CD4-positive, alpha-beta T cell treated with Interleukin-4 for 4 hours (primary cell): ENCODE measurements at regions not wholly inside any gene's neighbourhood (a gene's known extent, or its start where the extent isn't known, plus 50 kb on each side); places are given as distances from the start of the nearest gene placed in this dataset.

Experiments used
- DNase-seq: peaks from one replicate; pipeline ENCODE4 v3.0.0-alpha.2; 2020

DNA sequence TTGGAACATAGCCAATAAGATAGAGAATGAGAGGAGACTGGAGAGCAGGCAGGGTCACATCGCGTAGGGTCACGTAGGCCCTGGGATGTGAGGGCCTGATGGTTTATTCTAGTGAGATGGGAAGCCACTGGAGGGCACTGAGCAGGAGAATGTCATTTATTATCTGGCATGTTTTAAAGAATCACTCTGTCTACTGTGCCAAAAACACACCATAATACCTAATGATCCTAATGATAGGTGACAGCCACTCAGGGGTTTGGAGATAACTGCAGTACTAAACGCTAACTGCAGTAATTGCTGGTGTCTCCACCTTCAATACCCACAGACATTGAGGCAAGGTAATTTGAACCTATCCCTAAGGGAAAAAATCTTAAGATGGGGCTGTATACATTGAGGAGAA, 185.4 kb downstream of the TTLL7 start:
- no peak for DNase-seq

DNA sequence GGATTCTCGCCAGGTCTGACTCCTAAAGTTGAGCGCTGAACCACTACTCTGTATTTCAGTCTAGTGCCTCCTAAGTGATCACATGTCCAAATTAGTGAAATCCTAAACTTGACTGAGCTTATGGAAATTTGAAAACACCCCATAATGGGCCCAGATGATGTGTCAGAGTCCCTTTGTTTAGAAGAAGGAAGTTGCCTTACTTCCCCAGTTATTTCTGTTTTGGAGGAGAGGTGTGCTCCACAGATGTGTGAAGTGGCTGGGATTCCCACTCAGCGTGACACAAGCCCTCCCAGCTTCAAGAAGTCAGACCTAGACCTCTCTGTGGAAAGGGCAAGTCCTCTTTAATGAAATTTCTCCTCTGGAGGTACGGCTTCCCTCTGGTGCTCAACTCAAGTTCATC, 188.8 kb downstream of the TTLL7 start:
- no peak for DNase-seq

DNA sequence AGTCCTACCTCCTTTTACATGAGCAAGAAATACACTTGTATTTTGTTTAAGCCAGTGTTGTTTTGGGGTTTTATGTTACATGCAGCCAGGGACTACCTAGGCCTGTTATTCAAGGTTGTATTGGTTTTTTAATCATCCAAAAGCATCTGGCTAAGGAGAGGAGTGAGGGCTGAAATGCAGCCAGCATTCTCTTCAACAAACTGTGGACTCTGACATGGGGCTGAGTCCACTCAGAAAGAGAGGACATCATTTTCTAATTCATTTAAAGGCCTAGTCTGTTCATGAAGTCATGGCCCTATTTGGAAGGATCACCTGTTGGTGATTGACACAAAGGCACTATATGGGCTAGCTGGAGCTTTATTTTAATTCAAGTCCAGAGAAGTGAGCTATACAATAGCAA, 190.4 kb downstream of the TTLL7 start:
- DNase-seq: no peak

DNA sequence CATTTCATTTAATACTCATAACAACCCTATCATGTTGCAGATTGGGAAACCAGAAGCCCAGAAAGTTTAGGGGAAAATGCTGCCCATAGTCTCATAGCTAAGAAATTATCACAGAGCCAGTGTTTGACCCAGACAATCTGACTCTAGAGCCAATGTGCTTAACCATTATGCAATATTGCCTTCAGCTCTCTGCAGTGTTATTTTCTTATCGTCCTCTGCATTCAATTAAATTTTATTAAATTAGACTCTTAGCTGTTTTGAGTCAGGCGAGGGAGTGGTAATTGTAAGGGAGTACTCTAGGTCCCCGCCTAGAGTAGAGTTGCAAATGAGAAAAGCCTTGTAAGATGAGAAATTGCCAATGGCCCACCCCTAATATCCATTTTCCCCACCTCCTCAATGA, 191.1 kb downstream of the TTLL7 start:
- no peak for DNase-seq

DNA sequence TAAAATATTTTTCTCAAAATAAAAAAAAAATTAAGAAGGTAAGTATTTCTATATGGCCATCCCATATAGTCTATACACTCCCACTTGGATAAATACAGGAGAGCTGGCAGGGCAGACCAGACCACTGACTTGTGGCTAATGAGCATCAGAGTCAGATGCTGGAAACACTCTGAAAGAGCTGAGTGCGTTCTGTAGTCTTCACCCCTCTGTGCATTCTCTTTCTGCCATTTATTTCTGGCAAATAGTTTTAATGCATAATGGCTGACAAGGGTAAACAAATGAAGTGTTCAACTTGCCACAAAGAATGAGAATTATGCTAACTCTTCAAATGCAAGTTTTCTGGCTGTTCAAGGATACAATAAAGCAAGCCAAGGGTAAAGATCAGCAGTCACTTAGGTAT, 191.7 kb downstream of the TTLL7 start:
- no peak for DNase-seq

DNA sequence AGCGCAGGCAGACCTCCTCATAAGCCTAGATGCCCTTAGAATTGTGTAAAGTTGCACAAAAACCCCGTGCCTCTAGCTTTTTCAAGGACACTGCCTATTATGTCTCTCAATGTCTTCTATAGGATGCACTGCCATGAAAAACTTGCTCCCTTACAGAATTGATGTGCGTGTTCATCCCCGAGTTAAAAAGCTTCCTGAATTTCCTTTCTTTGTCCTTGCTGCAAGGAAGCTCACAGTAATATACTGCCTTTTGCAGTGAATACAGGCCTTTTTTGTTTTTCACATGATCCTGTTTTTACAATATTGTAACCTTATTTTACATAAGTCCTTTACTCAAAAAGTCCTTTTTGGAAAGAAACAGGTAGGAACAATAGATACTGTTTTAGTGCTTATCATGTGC, 193.0 kb downstream of the TTLL7 start:
- no peak for DNase-seq

DNA sequence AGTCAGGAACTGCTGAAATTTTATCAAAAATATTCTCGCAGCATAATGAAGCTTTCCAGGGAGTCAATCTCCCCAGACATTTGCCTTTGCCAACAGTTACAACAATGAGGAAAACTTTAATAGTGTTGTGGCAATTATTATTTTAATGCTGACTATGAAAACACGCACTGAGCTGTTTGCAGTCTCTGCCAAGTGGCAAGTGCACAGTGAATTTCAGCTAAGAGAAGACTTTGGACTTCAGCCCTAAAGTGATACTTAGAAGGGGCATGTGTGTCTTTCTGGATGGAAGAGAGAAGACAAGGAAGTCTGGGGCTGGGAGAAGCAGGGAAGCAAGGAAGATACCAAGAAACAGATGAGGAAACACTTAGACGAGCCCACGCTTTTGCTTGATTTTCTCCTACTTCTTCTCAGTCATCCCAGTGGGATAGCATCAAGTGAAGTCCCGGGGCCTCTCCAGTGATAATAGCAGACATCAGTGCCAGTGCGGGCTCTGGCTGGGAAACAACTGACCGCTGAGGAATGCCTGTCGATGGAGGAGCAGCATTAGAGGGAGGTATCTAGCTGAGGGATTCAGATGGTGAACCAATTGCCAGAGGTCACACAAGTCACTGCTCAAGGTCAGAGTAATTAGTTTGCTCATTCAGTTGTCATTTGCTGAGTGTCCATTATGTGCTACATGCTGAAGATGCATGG, 196.3 kb downstream of the TTLL7 start:
- no peak for DNase-seq

DNA sequence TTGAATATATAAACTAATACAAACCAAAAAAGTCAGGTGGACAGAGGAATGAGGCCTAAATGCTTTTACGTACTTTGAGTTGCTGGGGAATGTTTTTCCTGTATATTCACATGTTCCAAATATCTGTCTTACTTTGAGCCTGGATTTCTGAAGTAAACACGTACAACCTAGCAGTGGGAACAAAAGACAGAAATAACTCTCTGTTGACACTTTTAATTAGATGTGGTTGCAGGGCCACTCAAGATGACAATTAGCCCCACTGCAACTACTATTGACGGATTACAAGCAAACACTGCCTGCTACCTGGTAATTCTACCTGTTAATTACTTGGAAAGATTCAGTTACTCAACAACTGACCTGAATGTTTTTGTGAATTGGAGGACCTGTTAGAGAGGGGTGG, 196.9 kb downstream of the TTLL7 start:
- DNase-seq: no peak

DNA sequence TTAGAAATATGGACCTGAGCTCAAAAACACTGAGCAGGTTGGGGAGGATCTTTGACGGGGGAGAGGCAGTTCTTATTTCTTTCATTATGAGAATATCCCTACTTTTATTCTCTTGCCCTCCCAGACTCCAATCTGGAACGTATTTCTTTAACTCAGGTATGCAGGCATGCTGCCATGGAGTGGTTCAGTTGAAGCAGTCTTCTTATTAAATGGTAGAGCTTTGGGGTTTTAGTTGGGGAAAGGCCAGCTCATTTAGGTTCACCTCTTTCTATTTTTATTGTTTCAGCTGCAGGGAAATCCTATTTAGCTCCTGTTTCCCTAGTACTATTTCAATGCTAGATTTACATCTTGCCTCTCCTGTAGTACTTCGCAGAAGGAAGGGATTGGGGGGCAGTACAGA, 198.9 kb downstream of the TTLL7 start:
- no peak for DNase-seq

DNA sequence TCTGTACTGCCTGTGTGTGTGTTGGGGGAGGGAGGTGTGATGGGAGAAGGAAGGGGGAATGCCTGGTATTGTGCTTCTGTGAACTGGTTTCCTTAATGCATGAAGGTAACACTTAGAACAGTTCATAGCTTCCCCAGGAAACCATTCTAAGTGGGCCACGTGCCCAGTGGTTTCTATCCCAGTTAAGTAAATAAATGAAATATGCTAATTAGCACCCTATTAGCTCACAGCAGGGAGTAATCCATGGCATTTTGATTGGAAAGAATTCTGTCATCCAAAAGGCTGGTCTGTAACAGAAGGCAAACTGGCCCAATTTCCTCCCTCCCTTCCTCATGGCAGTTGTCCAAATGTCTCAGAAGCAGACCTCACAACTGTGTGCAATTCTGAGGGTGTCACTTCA, 199.3 kb downstream of the TTLL7 start:
- no peak for DNase-seq

DNA sequence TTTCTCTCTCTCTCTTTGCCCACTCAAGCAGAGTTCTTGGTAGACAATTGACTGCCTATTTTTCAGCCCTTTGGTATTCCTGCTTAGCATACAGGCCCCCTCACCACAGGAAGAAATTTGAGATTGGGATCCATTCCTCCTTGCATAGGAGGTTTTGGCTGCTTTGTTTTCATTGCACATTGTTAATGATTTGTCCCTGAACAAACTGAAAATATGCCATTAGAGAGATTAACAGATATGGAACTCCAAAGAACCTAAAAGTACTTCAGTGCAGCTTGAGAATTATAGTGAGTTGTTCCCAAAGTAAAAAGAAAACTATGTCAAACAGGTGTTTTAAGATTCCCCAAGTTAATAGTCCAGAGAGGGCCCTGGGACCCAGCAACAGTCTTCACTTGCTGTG, 200.0 kb downstream of the TTLL7 start:
- DNase-seq: no peak

DNA sequence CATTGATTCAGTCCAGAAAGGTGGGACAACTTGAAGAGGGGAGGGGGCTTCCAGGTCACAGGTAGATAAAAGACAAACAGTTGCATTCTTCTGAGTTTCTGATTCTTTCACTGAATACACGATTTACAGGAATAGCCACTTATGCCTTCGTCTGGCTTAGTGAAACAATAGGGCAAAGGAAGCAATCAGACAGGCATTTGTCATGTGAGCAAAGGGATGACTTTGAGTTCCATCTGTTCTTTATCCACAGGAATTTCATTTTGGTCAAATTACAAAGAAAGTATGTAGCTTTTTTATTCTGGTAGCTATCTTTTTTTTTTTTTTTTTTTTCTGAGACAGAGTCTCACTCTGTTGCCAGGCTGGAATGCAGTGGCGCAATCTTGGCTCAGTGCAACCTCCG, 202.5 kb downstream of the TTLL7 start:
- DNase-seq: no peak

DNA sequence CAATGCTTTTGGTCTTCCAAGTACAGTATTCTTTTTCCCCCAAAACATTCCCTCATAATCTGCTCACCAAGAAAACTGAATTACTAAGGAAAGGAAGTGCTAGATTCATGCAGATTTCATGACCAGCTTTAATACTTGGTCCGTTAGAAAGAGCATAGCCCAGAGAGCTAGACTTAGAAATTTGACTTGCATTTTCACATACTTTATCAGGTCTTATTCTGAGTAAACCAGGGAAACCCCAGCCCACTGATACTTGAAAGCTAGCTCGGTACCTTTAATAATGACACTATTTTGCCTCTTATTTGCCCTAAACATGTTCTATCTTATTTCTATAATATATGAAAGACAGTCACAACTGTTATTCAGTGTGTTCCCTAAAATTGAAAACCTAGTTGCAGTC, 204.5 kb downstream of the TTLL7 start:
- DNase-seq: no peak

DNA sequence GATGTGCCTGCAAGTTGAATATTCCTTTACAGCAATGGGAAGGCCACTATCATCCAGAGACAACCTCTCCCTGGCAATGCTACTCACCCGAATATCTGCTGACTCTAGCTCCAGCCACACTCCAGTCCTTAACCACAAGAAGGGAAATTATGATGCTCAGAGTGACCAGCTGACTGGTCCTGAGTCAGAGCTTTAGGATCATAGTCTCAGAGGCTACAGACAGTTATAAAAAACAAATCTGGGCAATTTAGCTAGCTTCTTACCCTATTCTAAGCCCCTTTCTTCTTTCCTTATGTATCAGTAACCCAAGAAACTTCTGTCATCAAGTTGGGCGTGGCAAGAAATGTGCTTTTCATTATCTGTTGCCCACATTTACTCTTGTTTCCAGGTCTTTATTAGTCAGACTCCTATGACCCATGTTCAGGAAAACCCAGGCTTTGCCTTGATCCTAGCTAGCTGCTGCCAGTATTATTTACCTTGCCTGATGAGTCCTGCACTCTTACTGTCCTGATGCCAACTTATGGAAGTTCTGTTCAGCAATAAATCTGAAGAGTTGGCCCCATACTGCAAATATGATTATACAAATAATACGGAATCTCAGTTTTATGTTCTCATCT, 207.0 kb downstream of the TTLL7 start:
- no peak for DNase-seq

DNA sequence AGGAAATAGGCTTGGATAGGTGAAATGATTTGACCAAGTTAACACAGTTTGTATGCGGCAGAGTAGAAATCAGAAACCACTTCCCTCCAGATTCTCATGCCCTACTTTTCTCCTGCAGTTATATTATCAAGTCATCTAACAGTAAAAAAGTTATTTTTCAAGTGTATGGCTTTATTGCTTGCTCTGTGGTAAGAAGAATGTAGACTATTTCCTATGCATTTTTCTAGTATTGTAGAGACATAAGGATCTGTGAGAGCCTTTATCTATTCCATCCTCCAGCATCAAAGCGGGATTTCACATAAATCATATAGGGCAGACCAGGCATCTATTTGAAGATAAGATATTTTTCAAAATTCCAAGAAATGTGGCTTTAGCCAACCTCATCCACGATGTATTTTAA, 208.5 kb downstream of the TTLL7 start:
- DNase-seq: no peak

DNA sequence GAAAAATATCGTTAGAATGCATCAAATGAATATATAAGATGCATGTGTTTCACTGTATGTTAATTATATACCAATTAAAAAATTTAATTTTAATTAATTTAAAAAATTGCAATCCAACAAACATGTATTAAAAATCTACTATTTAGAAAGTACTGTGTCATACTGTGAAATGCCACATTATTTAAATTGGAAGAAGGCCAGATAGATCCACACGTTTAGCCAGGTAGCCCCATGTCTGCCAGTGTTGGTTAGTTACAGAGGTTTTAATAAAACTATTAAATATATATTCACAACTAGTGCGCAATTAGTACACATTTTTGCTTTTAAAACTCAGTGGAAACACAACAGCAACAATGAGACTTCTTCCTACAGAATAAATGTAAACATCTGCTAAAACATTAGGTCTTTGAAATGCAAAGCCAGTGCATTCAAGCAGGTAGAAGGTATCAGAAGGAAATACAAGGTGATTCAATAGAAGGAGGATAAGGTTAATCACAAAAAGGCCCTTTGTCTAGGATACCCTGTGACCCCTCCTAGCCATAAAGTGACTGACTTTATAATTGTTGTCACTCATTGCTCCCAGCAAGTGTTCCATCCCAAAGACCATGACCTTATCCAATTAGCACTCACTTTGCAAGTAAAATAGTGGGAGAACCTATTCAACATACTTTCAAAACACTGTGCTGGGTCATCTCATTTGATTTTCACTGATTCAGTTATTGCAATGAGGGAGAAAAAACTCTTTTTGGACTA, 211.5 kb downstream of the TTLL7 start:
- no peak for DNase-seq

DNA sequence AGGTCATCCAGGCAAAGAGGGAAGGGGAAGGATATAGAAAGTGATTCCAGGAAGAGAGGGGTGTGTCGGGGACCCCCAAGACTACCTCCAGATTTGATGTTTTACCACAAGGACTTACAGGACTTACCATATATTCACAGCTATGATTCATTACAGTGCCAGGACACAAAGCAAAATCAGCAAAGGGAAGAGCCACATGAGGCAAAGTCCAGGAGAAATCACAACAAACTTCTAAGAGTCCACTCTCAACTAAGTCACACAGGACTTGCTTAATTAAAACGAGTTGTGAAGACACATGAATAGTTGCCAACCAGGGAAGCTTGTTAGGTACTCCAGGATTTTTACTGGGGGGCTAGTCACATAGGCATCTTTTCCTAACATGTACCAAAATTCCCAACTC, 217.3 kb downstream of the TTLL7 start:
- DNase-seq: no peak

DNA sequence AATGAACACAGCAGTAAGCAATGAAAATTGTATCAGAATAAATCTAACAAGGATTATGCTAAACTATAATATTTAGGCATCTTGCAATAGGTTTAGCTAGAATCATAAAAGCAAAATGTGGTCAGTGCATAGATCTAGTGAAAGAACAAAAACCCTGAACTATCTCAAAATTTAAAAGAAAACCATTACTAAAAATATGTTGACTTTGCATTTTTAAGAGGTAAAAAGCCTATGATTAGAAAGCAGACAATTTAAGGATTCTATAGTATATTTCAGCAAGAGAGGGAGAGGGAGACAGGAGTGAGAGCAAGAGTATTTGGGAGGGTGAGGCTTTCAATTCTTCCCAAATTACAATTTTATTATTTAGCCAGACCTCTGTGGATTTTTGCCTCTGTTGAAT, 219.4 kb downstream of the TTLL7 start:
- DNase-seq: no peak

DNA sequence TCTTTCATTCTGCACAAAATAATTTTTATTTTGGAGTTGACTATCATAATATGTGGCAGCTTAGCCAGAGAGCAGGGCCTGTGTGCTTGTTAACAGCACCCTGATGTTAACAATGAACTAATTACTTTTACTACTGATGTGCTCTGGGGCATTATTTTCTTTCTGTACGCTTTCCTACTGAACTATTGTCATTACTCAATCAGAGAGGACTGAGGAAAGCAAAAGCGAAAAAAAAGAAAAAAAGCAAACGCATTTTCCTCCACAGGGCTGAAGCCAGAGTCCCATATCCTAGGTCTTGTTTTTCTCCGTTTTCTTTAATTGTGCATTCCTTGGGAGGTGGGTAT, 221.2 kb downstream of the TTLL7 start:
- DNase-seq: no peak

DNA sequence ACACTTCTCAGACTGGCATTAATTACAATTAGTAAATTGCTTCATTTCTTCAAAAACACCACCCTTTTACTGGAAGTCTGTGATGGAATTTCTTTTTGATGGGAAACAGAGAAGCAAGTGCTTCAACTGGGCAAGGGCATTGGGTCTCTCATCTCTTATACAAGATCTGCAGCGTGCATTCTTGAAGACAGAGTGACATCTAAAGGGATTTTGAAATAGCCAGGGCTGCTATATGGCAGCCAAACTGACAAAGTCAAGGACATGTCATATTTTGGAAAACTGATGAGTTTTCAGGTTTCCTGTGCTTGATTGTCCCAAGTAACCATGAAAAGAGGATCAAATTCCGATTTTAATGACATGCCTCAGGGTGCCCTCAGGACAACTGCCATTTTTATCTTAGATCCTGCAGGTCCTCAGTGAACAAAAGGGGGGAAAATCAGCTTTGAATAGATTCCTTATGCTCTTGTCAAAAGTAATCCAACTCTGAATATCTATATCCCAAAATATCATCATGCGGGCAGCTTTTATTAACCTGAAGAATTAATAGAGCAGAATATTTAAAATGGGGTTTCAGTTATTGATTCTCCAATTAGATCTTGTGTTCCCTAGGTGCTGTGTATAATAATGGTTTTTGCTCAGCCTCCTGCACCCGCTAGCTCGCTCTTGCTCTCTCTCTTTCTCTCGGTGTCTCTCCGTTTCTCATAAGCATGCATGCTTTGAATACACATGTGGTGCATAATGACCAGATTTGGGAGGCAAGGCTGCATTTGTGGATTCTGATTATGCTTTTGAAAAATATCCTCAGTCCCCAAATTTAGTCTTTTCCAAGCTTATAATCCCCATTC, 221.8 kb downstream of the TTLL7 start:
- no peak for DNase-seq

DNA sequence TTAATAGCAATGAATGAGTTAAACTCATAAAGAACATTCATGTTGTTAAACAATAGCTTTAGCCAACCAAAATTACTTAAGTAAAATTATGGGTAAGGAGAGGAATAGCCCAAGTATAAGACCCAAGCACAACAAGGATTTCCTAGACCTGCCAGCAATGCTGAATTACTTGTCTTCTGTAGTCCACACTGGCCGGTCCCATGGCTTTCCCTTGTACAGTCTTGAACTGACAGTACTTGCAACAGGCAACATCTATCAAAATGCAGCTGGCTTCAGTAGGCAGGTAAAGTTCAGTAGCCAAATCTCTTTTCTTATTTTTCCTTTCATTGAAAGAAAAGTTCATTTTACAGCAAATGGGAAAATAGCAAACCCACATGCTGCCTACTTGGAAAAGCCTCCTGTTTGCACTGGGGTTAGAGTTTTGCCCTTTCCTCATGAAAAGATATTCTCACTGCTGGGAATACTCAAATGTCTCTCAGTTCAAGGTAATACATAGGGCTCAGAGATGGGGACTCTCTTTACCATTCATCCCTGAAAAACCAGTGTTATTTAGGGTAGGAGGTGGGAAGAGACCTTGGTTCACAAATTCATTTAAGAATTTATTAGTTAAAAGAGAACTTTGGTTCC, 222.8 kb downstream of the TTLL7 start:
- DNase-seq: no peak

DNA sequence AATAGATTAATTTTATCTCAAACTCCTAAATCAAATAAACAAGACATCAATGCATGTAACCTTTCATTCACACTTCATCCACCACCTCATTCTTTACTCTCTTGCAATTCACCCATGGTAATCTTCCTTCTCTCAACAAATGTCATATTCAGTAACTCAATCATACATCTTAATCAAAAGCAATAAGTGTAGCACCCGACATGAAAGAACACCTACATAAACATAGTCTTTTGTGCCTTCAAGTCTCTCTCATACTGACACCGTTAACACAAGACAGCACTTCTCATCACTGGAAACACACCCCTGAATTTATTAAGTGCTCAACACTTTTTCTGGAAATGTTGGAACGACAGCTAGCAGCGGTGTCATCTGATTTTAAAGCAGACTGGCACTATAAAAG, 225.9 kb downstream of the TTLL7 start:
- DNase-seq: no peak

DNA sequence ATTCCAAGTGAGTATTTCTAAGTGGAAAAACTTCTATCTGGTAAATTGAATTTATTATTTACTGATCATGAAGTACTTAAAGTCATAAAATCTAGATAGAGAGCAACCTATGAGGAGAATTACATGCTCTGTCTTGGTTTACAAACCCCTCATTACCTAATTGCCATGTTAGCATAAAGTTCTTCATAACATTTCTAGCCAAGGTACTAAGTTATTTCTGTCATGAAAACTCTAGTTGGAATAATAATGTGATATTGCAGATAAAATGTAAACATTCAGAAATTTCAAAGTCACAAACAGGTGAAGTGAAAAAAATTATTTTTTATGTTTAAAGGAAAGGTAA, 228.6 kb downstream of the TTLL7 start:
- DNase-seq: no peak
